ENCODE measurements at regions not wholly inside any gene's neighbourhood (a gene's known extent, or its start where the extent isn't known, plus 50 kb on each side); places are given as distances from the start of the nearest gene placed in this dataset.
"Not testable (repeated sequence)": the region's sequence is repeated elsewhere in the genome, so short reads cannot be mapped to it uniquely, and the experiment has no call there.

GRCh38 chr12:70008944-70009343, 183.9 kb downstream of the MYRFL start:
- no peak for DNase-seq (ENCODE audit: low read depth, low spot score)
- no peak overlapping the region for H3K4me3 ChIP-seq (ENCODE audit: low read length)

- no peak overlapping the region for H3K4me3 ChIP-seq (ENCODE audit: low read length)
- no peak for DNase-seq (ENCODE audit: low read depth, low spot score)
Observed at GRCh38 chr12:70011353-70011752, 186.3 kb downstream of the MYRFL start.

- not testable (repeated sequence) for DNase-seq (ENCODE audit: low read depth, low spot score); H3K4me3 ChIP-seq (ENCODE audit: low read length)
Observed at GRCh38 chr12:70013016-70013415, 188.0 kb downstream of the MYRFL start.

GRCh38 chr12:70028515-70028914, 203.5 kb downstream of the MYRFL start:
- no peak for DNase-seq (ENCODE audit: low read depth, low spot score)
- no peak overlapping the region for H3K4me3 ChIP-seq (ENCODE audit: low read length)

- H3K4me3 ChIP-seq (ENCODE audit: low read length): no peak overlapping the region
- no peak for DNase-seq (ENCODE audit: low read depth, low spot score)
Observed at GRCh38 chr12:70028918-70029317, 203.9 kb downstream of the MYRFL start.

GRCh38 chr12:70031046-70031445, 206.0 kb downstream of the MYRFL start:
- no peak overlapping the region for H3K4me3 ChIP-seq (ENCODE audit: low read length)
- DNase-seq (ENCODE audit: low read depth, low spot score): no peak

- DNase-seq (ENCODE audit: low read depth, low spot score): no peak
- no peak overlapping the region for H3K4me3 ChIP-seq (ENCODE audit: low read length)
Observed at GRCh38 chr12:70032076-70032475, 207.0 kb downstream of the MYRFL start.

GRCh38 chr12:70033310-70033709, 208.3 kb downstream of the MYRFL start:
- H3K4me3 ChIP-seq (ENCODE audit: low read length): no peak overlapping the region
- no peak for DNase-seq (ENCODE audit: low read depth, low spot score)

- H3K4me3 ChIP-seq (ENCODE audit: low read length): no peak overlapping the region
- no peak for DNase-seq (ENCODE audit: low read depth, low spot score)
Observed at GRCh38 chr12:70040141-70040540, 203.1 kb upstream of the CNOT2 start.

- no peak overlapping the region for H3K4me3 ChIP-seq (ENCODE audit: low read length)
- DNase-seq (ENCODE audit: low read depth, low spot score): no peak
Observed at GRCh38 chr12:70042675-70043074, 200.6 kb upstream of the CNOT2 start.

- no peak overlapping the region for H3K4me3 ChIP-seq (ENCODE audit: low read length)
- no peak for DNase-seq (ENCODE audit: low read depth, low spot score)
Observed at GRCh38 chr12:70043490-70044138, 199.6 kb upstream of the CNOT2 start.

- H3K4me3 ChIP-seq (ENCODE audit: low read length): no peak overlapping the region
- DNase-seq (ENCODE audit: low read depth, low spot score): no peak
Observed at GRCh38 chr12:70044167-70044566, 199.1 kb upstream of the CNOT2 start.

- DNase-seq (ENCODE audit: low read depth, low spot score): no peak
- H3K4me3 ChIP-seq (ENCODE audit: low read length): no peak overlapping the region
Observed at GRCh38 chr12:70045036-70045435, 198.2 kb upstream of the CNOT2 start.

GRCh38 chr12:70045514-70045913, 197.7 kb upstream of the CNOT2 start:
- H3K4me3 ChIP-seq (ENCODE audit: low read length): no peak overlapping the region
- DNase-seq (ENCODE audit: low read depth, low spot score): no peak

- no peak overlapping the region for H3K4me3 ChIP-seq (ENCODE audit: low read length)
- DNase-seq (ENCODE audit: low read depth, low spot score): no peak
Observed at GRCh38 chr12:70048521-70049250, 194.5 kb upstream of the CNOT2 start.

GRCh38 chr12:70049596-70050360, 193.5 kb upstream of the CNOT2 start:
- DNase-seq (ENCODE audit: low read depth, low spot score): no peak
- no peak overlapping the region for H3K4me3 ChIP-seq (ENCODE audit: low read length)

- no peak for DNase-seq (ENCODE audit: low read depth, low spot score)
- no peak overlapping the region for H3K4me3 ChIP-seq (ENCODE audit: low read length)
Observed at GRCh38 chr12:70052476-70052875, 190.8 kb upstream of the CNOT2 start.

- DNase-seq (ENCODE audit: low read depth, low spot score): no peak
- H3K4me3 ChIP-seq (ENCODE audit: low read length): no peak overlapping the region
Observed at GRCh38 chr12:70052931-70053497, 190.2 kb upstream of the CNOT2 start.

GRCh38 chr12:70059373-70059772, 183.9 kb upstream of the CNOT2 start:
- DNase-seq (ENCODE audit: low read depth, low spot score): no peak
- no peak overlapping the region for H3K4me3 ChIP-seq (ENCODE audit: low read length)

- H3K4me3 ChIP-seq (ENCODE audit: low read length): no peak overlapping the region
- no peak for DNase-seq (ENCODE audit: low read depth, low spot score)
Observed at GRCh38 chr12:70060634-70061033, 182.6 kb upstream of the CNOT2 start.

Measured in Jurkat, Clone E6-1 (cell line).